Dedifferentiated amniotic fluid mesenchymal stem cell (primary cell): ENCODE measurements at regions not wholly inside any gene's neighbourhood (a gene's known extent, or its start where the extent isn't known, plus 50 kb on each side); places are given as distances from the start of the nearest gene placed in this dataset.
A peak's percentile ranks its signal among the peaks of the same experiment; 100 is the strongest.

Experiments used
- DNase-seq: peaks from one replicate; pipeline ENCODE4 v3.0.0-alpha.2; 2016; ENCODE audit errors: extremely low spot score

DNA sequence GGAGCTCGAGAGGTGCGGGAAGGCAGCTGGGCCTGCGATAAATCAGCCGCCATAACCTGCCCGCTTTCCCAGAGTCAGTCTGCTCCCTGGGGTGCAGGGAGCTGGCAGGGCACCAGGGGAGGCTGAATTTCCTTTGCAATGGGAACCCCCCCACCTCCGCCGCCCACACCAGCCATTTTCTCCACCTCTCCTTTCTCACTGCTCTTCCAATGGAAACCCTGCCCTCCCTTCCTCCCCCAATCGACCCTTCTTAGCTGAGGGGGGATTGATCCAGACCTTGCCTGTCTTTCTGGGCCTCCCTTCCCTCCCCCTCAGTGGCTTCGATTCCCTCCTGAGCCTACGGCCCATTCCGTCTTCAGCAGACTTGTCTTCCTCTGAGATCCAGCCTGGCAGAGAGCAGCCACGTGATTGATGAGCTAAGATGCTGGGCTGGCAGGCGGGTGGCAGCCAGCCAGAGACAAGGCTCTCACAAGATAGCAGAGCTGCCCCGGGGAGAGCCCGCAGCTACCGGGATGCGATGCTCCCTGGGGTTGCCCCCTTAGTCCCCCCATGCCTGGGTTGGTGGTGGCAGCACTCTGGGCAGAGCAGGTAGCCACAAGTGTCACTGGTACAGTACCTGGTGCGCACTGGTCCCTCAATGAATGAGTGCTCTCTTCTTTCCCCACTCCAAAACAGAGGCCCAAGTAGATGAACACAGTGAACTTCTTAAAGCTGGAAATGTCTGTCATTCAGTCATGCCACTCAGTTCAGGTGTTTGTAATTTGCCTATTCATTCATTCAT, 53.7 kb upstream of the FABP6 start:
- no peak for DNase-seq

DNA sequence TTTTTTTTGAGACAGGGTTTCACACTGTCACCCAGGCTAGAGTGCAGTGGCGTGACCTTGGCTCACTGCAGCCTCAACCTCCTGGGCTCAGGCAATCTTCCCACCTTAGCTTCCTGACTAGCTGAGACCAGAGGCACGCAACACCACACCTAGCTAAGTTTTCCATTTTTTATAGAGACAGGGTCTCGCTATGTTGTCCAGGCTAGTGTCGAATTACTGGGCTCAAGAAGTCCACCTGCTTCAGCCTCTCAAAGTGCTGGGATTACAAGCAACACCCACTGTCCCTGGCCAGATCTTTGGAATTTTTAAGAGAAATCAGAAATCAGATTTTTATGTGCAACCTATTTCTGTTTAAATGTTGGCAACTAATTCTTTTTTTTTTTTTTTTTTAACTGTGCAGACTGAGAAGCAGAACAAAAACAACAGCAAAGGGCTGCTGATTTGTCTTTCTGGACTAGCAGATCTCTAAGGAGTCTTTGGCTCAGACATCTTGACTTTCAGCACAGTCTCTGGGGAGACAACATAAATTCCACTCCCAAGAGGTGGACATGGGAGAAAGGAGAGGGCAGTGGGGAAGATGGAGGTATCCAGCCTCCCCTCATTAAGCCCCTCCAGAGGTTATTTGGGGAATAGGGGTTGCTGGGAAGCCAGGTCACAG, 54.4 kb upstream of the FABP6 start:
- no peak for DNase-seq

GRCh38 chr5:160174290-160174689, 55.0 kb upstream of the FABP6 start:
- DNase-seq, result no peak

GRCh38 chr5:160171666-160172065, 52.4 kb upstream of the PWWP2A start:
- DNase-seq, result no peak

DNA sequence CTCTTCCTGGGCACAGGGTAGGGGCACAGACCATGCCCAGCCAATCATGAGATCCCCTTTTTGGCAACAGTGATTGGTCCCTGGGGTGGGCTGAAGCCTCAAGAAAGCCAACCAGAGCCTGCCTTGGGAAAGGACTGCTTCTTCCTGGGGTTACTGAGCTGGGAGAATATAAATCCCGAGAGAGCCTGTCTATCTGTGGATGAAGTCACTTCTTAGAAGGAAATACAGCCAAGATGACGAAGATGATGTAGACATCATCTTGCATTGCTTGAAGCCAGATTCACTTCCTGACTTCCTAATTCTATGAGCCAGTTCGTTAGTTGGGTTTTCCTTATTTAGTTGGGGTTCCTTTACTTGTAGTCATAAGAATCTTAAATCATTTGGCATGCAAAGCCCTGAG, 50.1 kb upstream of the PWWP2A start:
- peak; percentile 60 for DNase-seq
